ENCODE measurements at regions not wholly inside any gene's neighbourhood (a gene's known extent, or its start where the extent isn't known, plus 50 kb on each side); places are given as distances from the start of the nearest gene placed in this dataset.

DNA sequence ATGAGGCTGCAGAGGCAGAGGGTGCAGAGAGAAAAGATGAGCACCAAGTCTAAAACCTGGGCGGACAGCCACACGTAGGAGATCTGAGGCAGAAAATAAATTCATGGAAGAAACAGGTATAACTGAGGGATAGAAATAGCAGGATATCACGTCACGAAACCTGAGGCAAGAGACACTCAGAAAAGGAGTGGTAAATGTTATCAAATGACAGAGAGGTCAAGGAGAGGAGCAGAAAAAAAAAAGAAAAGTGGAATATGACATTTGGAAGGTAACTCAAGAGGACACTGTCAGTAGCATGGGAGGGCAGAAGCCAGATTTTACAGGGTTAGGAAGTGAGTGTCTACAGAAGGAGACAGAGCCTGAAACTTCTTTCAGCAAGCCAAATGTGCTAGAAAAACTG is 84.2 kb upstream of the FBXL4 start:
- Histone ChIP-seq H3K36me3 (ENCODE audit: control insufficient read depth, insufficient read depth, low read length) (no peaks in the 10 kb centered on the region), H3K4me1 (ENCODE audit: control insufficient read depth, insufficient read depth, low read length) (no peaks in the 10 kb centered on the region), H3K27ac (ENCODE audit: low read depth, low read length) (no peak overlapping the region), H3K4me3 (ENCODE audit: low read length) (no peak overlapping the region), H3K9ac (ENCODE audit: extremely low read depth, low read length, poor library complexity, severe bottlenecking) (no peak overlapping the region), H3K27me3 (ENCODE audit: control insufficient read depth, insufficient read depth, low read length, poor library complexity, severe bottlenecking) (no peaks in the 10 kb centered on the region), H3K9me3 (ENCODE audit: control insufficient read depth, low read length) (no peaks in the 10 kb centered on the region)
- Mint-ChIP-seq H3K4me1 (peaks cover 17% of the 10 kb centered on the region), H3K27me3 (ENCODE audit: insufficient read depth) (no peaks in the 10 kb centered on the region), H3K27ac (no peak overlapping the region), H3K4me3 (no peak overlapping the region), H3K9me3 (peaks cover 4% of the 10 kb centered on the region), H3K36me3 (ENCODE audit: low read depth) (no peaks in the 10 kb centered on the region)
- no peak for DNase-seq
- 93 to 98% methylated on average over 4 of the region's 4 CpGs for WGBS, 2 experiments (ENCODE audit: insufficient coverage in 1 of 2, insufficient read length in 1 of 2)
- TF ChIP-seq, protein P1, sequence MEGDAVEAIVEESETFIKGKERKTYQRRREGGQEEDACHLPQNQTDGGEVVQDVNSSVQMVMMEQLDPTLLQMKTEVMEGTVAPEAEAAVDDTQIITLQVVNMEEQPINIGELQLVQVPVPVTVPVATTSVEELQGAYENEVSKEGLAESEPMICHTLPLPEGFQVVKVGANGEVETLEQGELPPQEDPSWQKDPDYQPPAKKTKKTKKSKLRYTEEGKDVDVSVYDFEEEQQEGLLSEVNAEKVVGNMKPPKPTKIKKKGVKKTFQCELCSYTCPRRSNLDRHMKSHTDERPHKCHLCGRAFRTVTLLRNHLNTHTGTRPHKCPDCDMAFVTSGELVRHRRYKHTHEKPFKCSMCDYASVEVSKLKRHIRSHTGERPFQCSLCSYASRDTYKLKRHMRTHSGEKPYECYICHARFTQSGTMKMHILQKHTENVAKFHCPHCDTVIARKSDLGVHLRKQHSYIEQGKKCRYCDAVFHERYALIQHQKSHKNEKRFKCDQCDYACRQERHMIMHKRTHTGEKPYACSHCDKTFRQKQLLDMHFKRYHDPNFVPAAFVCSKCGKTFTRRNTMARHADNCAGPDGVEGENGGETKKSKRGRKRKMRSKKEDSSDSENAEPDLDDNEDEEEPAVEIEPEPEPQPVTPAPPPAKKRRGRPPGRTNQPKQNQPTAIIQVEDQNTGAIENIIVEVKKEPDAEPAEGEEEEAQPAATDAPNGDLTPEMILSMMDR (conservative IDR thresholded peaks at IDR 0.05) = no peak

DNA sequence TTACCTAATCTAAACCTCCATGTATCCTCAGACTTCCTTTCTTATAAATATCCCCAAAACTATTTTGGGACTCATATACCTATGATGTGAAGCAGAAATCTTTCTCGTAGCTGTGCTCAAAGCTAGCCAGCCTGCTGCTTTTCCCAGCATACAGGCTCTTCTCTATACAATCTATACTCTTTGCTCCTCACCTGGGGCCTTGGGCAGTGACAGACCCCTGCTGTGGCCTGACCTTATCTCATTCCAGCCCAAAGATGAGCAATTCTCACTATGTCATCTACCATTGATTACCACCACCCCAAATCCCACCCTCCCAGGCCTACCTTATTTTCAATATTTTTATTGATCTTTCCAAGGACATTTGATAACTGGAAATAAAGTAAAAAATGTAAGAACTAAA is 83.2 kb upstream of the FBXL4 start:
- no peak overlapping the region for H3K9ac ChIP-seq (ENCODE audit: extremely low read depth, low read length, poor library complexity, severe bottlenecking)
- peaks cover 14% of the 10 kb centered on the region for H3K9me3 Mint-ChIP-seq
- no peaks in the 10 kb centered on the region for H3K36me3 ChIP-seq (ENCODE audit: control insufficient read depth, insufficient read depth, low read length)
- H3K4me3 ChIP-seq (ENCODE audit: low read length) = no peak overlapping the region
- WGBS, 2 experiments (ENCODE audit: insufficient coverage in 1 of 2, insufficient read length in 1 of 2) = 57 to 78% methylated on average over 1 of the region's 1 CpG
- no peaks in the 10 kb centered on the region for H3K27me3 ChIP-seq (ENCODE audit: control insufficient read depth, insufficient read depth, low read length, poor library complexity, severe bottlenecking)
- TF ChIP-seq, protein P1 (conservative IDR thresholded peaks at IDR 0.05) = no peak
- H3K27ac Mint-ChIP-seq = no peak overlapping the region
- H3K9me3 ChIP-seq (ENCODE audit: control insufficient read depth, low read length) = peaks cover 5% of the 10 kb centered on the region
- H3K4me1 Mint-ChIP-seq = peaks cover 17% of the 10 kb centered on the region
- H3K27ac ChIP-seq (ENCODE audit: low read depth, low read length) = no peak overlapping the region
- no peaks in the 10 kb centered on the region for H3K27me3 Mint-ChIP-seq (ENCODE audit: insufficient read depth)
- no peaks in the 10 kb centered on the region for H3K4me1 ChIP-seq (ENCODE audit: control insufficient read depth, insufficient read depth, low read length)
- no peak overlapping the region for H3K4me3 Mint-ChIP-seq
- peak; percentile 64 for DNase-seq
- no peaks in the 10 kb centered on the region for H3K36me3 Mint-ChIP-seq (ENCODE audit: low read depth)

DNA sequence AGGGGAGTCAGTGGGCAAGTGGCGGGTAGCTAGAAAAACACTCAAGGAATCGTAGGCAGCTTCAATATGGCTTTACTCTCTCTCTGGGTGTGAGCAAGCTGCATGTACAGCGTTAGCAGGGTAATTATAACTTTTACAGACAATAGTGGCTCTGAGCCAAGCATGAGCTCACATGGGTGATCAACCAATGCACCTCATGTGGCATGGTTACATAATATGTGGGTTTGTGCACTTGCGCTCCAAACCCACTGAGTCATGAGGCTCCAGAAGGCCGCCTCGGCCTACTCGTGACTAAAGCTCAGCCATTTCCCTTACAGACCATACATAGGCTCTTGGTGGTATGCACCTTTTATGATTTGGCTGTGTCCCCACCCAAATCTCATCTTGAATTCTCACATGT is 78.4 kb upstream of the FBXL4 start:
- peaks cover 9% of the 10 kb centered on the region for H3K9me3 ChIP-seq (ENCODE audit: control insufficient read depth, low read length)
- no peaks in the 10 kb centered on the region for H3K27me3 Mint-ChIP-seq (ENCODE audit: insufficient read depth)
- H3K27ac ChIP-seq (ENCODE audit: low read depth, low read length) = no peak overlapping the region
- 91 to 94% methylated on average over 4 to 7 of the region's 7 CpGs for WGBS, 2 experiments (ENCODE audit: insufficient coverage in 1 of 2, insufficient read length in 1 of 2)
- H3K36me3 Mint-ChIP-seq (ENCODE audit: low read depth) = no peaks in the 10 kb centered on the region
- H3K4me1 ChIP-seq (ENCODE audit: control insufficient read depth, insufficient read depth, low read length) = no peaks in the 10 kb centered on the region
- no peak overlapping the region for H3K27ac Mint-ChIP-seq
- H3K27me3 ChIP-seq (ENCODE audit: control insufficient read depth, insufficient read depth, low read length, poor library complexity, severe bottlenecking) = no peaks in the 10 kb centered on the region
- H3K9ac ChIP-seq (ENCODE audit: extremely low read depth, low read length, poor library complexity, severe bottlenecking) = no peak overlapping the region
- no peak overlapping the region for H3K4me3 Mint-ChIP-seq
- TF ChIP-seq, protein P1 (conservative IDR thresholded peaks at IDR 0.05) = no peak
- peaks cover 24% of the 10 kb centered on the region for H3K9me3 Mint-ChIP-seq
- DNase-seq = no peak
- H3K4me1 Mint-ChIP-seq = peaks cover 5% of the 10 kb centered on the region
- H3K36me3 ChIP-seq (ENCODE audit: control insufficient read depth, insufficient read depth, low read length) = no peaks in the 10 kb centered on the region
- H3K4me3 ChIP-seq (ENCODE audit: low read length) = no peak overlapping the region

Measured in endodermal cell (in vitro differentiated cells).